Aorta (tissue), 5 donors: ENCODE measurements at regions not wholly inside any gene's neighbourhood (a gene's known extent, or its start where the extent isn't known, plus 50 kb on each side); places are given as distances from the start of the nearest gene placed in this dataset.

Experiments used
- ATAC-seq: fragments of 200-7000 bp; cut with Tn5 transposase; one replicate; pipeline ENCODE4 v1.9.1; 2022; ENCODE audit warnings: moderate library complexity; ENCODE audit not compliant: low FRiP score
- DNase-seq, 2 donors: peaks; one replicate each; pipeline ENCODE4 v3.0.0-alpha.2; 2020
- H3K27ac ChIP-seq, 2 donors: one replicate each; pipeline ENCODE4 v1.5.1; 2013; ENCODE audit warnings: low read length in 2 of 2, mild to moderate bottlenecking in 2 of 2, moderate library complexity in 2 of 2, control low read depth in 1 of 2, inconsistent platforms in 1 of 2, low read depth in 1 of 2
- H3K27me3 ChIP-seq, 2 donors: one replicate each; pipeline ENCODE4 v1.6.1; 2013; ENCODE audit warnings: control low read depth in 1 of 2, low read length in 1 of 2, mild to moderate bottlenecking in 1 of 2, moderate library complexity in 1 of 2; ENCODE audit not compliant: insufficient read depth in 2 of 2, control insufficient read depth in 1 of 2
- H3K36me3 ChIP-seq, 2 donors: one replicate each; pipeline ENCODE4 v1.6.1; 2013; ENCODE audit warnings: control low read depth in 1 of 2, low read length in 1 of 2, mild to moderate bottlenecking in 1 of 2; ENCODE audit not compliant: insufficient read depth in 2 of 2, control insufficient read depth in 1 of 2
- H3K4me1 ChIP-seq, 2 donors: one replicate each; pipeline ENCODE4 v1.6.1; 2013; ENCODE audit warnings: low read length in 2 of 2, control low read depth in 1 of 2, mild to moderate bottlenecking in 1 of 2, moderate library complexity in 1 of 2; ENCODE audit not compliant: insufficient read depth in 2 of 2, control insufficient read depth in 1 of 2
- H3K4me3 ChIP-seq, 2 donors: one replicate each; pipeline ENCODE4 v1.5.1; 2013; ENCODE audit warnings: low read length in 2 of 2, control low read depth in 1 of 2, mild to moderate bottlenecking in 1 of 2
- H3K9me3 ChIP-seq: one replicate; pipeline ENCODE4 v1.6.1; 2013; ENCODE audit warnings: mild to moderate bottlenecking, low read length; ENCODE audit not compliant: control insufficient read depth
- WGBS, 2 donors: extraction: QIAGEN DNeasy Blood & Tissue Kit; methylation state at CpG; one replicate each; pipeline ENCODE4 v1.1.7; 2013; 5-methylcytosine and 5-hydroxymethylcytosine counted together
- intact Hi-C, 2 donors: fragments of 100-400 bp; cut with DNase I; formaldehyde crosslinking; loops; one replicate each; pipeline versions ENCODE4 v1.14.2 to v1.15.0; 2022
- donor health status: healthy with polysubstance abuse.
- donor health status: Bipolar disorder and iron deficiency.
- donor health status: DM: no; HTN: no; CAD: no.
- donor health status: DM: no; HTN: no; CAD: no.
- donor health status: DM: yes; HTN: yes; CAD: no.

DNA sequence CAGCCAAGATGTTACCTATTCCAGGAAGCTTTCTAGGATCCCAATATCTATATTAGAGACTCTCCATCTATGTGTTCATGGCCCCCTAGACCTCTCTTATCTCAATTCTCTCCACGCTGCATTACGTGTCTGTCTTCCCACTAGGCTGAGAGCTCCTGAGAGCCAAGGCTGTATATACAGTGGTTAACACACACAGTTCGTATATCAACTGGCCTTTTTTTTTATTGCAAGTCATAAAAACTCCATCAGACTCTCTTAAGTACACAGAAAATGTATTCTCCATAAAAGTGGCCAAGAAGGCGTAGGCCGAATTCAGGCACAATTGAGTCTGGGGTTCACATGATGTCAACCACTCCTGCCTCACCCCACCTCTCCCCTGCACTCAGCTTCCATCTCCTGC is 115.9 kb downstream of the TRIM29 start:
- H3K4me3 ChIP-seq, result no peak overlapping the region
- 92% methylated on average over 5 of the region's 5 CpGs for WGBS, 2 donors
- DNase-seq (no peak), ATAC-seq (no peak)
- H3K4me1 ChIP-seq, result no peaks in the 10 kb centered on the region
- H3K27ac ChIP-seq, result no peak overlapping the region
- H3K36me3 ChIP-seq, result no peaks in the 10 kb centered on the region
- H3K9me3 ChIP-seq, result no peaks in the 10 kb centered on the region
- no peaks in the 10 kb centered on the region for H3K27me3 ChIP-seq
- intact Hi-C loops, result no loop called here

DNA sequence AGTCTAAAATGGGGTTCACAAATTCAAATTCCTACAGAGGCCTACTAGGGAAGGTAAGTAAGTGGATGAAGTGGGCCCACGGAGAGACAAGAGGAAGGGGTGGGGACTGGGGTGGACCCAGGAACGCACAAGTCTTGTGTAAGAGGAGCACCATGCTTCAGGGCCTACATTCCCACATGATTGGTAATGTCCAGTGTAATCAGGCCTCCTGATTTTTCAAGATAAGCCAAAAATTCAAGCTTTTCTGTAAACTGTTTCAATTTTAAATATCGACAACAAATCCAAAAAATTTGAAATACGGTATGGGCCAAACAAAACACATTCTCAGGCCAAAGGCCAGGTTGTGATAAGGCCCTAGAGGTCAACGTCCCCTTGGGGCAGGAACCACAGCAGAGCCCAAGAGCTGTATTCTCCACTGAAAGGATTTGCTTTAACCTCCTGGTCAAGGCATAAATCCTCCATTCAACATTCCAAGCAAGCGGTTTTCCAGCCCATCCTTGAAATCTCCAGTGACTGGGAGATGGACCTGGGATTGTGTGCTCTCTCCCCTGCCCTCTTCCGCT is 116.4 kb downstream of the TRIM29 start:
- Histone ChIP-seq H3K27me3 (no peaks in the 10 kb centered on the region), H3K4me3 (no peak overlapping the region), H3K36me3 (no peaks in the 10 kb centered on the region), H3K9me3 (no peaks in the 10 kb centered on the region), H3K27ac (no peak overlapping the region), H3K4me1 (no peaks in the 10 kb centered on the region)
- intact Hi-C loops, result no loop called here
- ATAC-seq (no peak), DNase-seq (no peak)
- 81 to 84% methylated on average over 7 of the region's 7 CpGs for WGBS, 2 donors

DNA sequence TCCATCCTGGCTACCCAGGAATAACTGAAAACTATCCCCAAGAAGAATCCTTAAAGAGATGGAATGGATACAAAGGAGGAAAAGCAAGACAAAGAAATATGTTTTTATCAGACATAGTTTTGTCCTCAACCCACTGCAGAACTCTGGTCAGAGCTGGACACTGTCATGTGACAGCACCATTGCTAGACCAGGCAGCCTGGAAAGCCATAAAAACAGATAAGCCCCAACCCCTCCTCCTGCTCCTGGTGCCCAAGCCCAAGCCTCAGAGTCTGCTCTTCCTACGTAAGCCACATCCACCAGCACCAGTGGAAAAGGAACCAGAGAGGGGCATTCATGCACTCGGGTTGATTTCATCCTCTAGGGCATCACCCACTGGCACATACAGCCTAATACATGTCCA is 116.9 kb downstream of the TRIM29 start:
- Histone ChIP-seq H3K27ac (no peak overlapping the region), H3K27me3 (no peaks in the 10 kb centered on the region), H3K36me3 (no peaks in the 10 kb centered on the region), H3K4me1 (no peaks in the 10 kb centered on the region), H3K9me3 (no peaks in the 10 kb centered on the region), H3K4me3 (no peak overlapping the region)
- WGBS, 2 donors, result 61 to 63% methylated on average over 2 of the region's 2 CpGs
- intact Hi-C loops, result no loop called here
- DNase-seq, result no peak
- ATAC-seq, result no peak

DNA sequence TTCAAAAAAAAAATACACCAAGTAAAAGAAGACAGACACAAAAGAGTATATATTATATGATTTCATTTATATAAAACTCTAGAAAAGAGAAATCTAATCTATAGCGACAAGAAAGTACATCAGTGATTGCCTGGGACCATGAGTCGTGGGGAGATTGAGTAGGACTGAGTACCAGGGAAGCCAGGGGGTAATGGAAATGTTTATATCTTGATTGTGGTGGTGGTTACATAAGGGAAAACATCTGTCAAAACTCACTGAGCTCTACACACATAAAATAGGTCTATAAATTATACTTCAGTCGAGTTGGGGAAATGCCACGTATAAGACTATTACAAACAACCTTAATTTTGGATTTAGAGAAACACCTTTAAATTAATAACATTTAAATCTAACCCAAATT is 117.4 kb downstream of the TRIM29 start:
- ATAC-seq (no peak), DNase-seq (no peak)
- Histone ChIP-seq H3K36me3 (no peaks in the 10 kb centered on the region), H3K4me3 (no peak overlapping the region), H3K4me1 (no peaks in the 10 kb centered on the region), H3K27ac (no peak overlapping the region), H3K27me3 (no peaks in the 10 kb centered on the region), H3K9me3 (no peaks in the 10 kb centered on the region)
- intact Hi-C loops, result no loop called here
- WGBS, 2 donors, result 78 to 79% methylated on average over 4 of the region's 4 CpGs

DNA sequence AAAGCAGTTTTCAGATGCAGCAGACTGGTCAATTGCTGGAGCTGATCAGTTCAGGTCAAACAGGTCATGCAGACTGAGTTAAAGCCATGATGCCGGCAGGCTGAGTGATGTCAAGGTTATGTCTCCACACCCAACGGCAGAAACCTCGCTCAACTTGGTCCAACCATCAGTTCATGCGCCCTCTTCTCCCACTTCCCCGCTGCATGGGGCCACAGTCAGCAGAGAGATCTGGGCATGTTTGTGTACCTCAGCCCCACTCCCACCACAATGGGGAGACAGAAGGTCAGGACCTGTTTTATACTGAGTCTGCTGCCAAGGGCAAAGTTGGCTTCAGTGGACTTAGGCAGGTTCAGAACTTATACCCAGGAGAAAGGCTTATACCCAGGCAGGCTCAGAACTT is 118.7 kb downstream of the TRIM29 start:
- H3K4me3 ChIP-seq, result no peak overlapping the region
- intact Hi-C loops, result loop anchor here in 1 of 2 donors (10.0 kb wide), 1 partner anchor 354 kb away; no protein-coding TSS in a partner anchor
- H3K36me3 ChIP-seq, result no peaks in the 10 kb centered on the region
- ATAC-seq (no peak), DNase-seq (no peak)
- 90 to 92% methylated on average over 5 of the region's 5 CpGs for WGBS, 2 donors
- H3K4me1 ChIP-seq, result no peaks in the 10 kb centered on the region
- H3K27me3 ChIP-seq, result no peaks in the 10 kb centered on the region
- H3K27ac ChIP-seq, result no peak overlapping the region
- no peaks in the 10 kb centered on the region for H3K9me3 ChIP-seq

DNA sequence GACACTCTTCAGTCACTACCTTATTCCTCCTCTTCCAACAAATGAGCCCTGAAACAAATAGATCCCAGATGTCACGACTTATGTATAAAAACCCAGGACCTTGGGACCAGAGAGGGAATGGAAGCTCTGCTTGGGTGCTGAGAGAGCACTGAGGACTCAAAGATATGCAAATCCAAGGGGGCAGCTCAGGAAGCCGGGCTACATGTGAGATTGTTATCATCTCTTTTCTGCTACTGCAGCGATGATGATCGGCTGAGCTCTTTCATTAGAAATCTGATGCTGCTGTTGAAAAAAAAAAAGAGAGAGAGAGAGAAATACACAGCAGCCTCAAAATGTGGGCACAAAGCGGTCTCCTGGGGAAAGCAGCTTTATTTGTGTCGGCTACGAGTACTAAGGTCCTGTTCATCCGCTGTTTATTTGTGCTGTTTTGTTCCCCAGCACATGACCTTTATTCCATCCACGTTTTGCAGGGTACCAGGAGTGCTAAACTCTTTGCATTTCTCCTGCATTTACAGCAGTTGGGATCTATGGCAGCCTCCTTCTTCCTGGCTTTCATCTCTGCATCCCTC is 120.2 kb downstream of the TRIM29 start:
- DNase-seq (no peak), ATAC-seq (no peak)
- H3K27ac ChIP-seq, result no peak overlapping the region
- no peak overlapping the region for H3K4me3 ChIP-seq
- no peaks in the 10 kb centered on the region for H3K36me3 ChIP-seq
- no peaks in the 10 kb centered on the region for H3K4me1 ChIP-seq
- no peaks in the 10 kb centered on the region for H3K27me3 ChIP-seq
- WGBS, 2 donors, result 29 to 34% methylated on average over 9 of the region's 9 CpGs
- intact Hi-C loops, result loop anchor here in 1 of 2 donors (10.0 kb wide), 1 partner anchor 353 kb away; no protein-coding TSS in a partner anchor
- no peaks in the 10 kb centered on the region for H3K9me3 ChIP-seq

DNA sequence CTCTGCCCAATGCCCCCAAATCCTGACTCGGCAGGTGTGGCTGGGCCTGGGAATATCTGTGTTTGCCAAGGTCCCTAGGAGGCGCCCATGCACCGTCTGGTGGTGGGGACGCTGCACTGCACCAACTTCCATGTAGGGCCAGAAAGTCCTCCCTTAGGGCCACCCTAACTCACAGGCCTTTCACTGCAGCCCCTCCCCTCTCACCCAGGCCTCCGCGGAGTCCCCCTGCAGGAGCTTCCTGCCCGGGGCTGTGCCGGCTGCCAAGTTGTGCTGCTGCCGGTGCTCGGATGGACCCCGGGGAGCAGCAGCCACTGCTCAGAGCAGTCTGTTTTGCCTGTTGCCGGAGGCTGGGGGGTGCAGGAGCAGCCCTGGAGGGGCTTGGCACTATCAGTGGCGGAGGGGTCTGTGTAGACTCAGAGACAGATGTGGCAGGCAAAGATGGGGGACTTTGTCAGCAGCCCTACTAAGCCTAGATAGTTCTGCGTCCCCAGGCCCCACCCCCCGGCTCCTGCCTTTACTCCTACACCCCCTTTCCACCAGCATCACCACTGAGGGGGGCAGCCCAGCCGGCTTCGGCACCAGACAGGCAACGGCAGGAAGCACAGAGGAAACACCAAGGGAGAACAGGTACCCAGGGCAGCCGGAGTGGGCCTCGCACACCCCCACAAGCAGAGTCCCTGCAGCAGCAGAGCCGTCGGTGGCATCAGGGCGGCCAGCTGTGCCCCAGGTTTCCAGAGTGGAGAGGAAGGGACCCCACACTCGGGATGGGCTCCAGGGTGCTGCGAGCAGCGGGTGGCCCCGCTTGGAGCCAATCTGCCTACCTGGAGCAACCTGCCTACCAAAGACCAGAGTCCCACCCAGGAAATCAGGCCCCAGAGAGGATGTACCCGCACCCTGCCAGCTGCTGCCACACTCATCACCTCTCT is 124.3 kb downstream of the TRIM29 start:
- no peaks in the 10 kb centered on the region for H3K27me3 ChIP-seq
- H3K27ac ChIP-seq, result no peak overlapping the region
- no peak overlapping the region for H3K4me3 ChIP-seq
- H3K36me3 ChIP-seq, result no peaks in the 10 kb centered on the region
- WGBS, 2 donors, result 39 to 40% methylated on average over 28 of the region's 28 CpGs
- no peaks in the 10 kb centered on the region for H3K4me1 ChIP-seq
- peak; percentile 48 for ATAC-seq
- intact Hi-C loops, result loop anchor here (2.0 to 10.0 kb wide), 3 partner anchors 95 to 349 kb away; no protein-coding TSS in a partner anchor
- no peak for DNase-seq
- no peaks in the 10 kb centered on the region for H3K9me3 ChIP-seq

DNA sequence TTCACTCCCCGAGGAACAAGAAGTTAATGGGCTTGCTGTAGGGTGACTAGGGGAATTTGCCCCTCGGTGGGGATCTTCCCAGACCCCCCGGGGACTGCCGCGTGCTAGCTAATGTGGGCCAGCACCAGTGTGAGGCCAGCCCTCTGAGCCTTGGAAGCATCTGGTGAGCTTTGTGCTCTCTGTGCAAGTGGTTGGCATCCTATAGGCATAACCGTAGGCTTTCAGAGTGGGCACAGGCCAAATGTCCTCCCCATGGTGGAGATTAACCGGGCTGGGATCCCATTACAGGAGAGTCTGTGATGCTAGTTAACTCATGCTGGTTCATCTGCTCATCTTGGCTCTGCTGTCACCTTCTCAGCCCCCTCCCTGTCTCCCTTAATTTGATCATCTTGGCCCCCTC is 125.7 kb downstream of the TRIM29 start:
- Histone ChIP-seq H3K9me3 (no peaks in the 10 kb centered on the region), H3K27ac (no peak overlapping the region), H3K4me3 (no peak overlapping the region), H3K36me3 (no peaks in the 10 kb centered on the region), H3K27me3 (no peaks in the 10 kb centered on the region), H3K4me1 (no peaks in the 10 kb centered on the region)
- ATAC-seq, result no peak
- intact Hi-C loops, result loop anchor here (2.0 to 10.0 kb wide), 3 partner anchors 97 to 347 kb away; no protein-coding TSS in a partner anchor
- no peak for DNase-seq
- 75 to 80% methylated on average over 7 of the region's 7 CpGs for WGBS, 2 donors
